ENCODE measurements at regions not wholly inside any gene's neighbourhood (a gene's known extent, or its start where the extent isn't known, plus 50 kb on each side); places are given as distances from the start of the nearest gene placed in this dataset.
A peak's percentile ranks its signal among the peaks of the same experiment; 100 is the strongest.

DNA sequence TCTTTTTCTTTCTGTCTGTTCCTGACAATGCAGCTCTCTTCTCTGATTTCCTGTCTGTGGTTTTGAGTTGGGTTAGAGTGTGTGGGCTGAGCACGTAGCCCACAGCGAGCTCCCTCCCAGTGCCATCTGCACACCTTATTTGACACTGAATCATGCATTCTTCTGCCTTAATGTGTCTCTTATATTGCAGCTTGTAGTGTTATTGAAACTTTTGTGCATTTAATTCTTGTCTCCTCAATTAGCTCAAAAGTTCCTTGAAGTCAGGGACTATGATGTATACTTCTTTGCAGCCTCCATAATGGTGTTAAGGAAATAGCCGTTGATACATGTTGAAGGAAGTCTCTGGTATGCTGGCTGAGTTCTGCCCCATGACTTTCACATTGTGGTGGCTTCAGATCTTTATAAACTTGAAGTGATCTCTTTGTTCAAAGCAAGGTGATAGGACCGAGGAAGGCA is 576.2 kb upstream of the CLINT1 start:
- H2AFZ ChIP-seq (ENCODE audit: low read length): no peak overlapping the region
- peak overlapping the region; percentile 7; the same call in 1 of the 2 replicates for H3K9ac ChIP-seq (ENCODE audit: low read length)
- H3K9me2 ChIP-seq (ENCODE audit: low read depth, low read length): no peaks in the 10 kb centered on the region
- TF ChIP-seq, protein P1, sequence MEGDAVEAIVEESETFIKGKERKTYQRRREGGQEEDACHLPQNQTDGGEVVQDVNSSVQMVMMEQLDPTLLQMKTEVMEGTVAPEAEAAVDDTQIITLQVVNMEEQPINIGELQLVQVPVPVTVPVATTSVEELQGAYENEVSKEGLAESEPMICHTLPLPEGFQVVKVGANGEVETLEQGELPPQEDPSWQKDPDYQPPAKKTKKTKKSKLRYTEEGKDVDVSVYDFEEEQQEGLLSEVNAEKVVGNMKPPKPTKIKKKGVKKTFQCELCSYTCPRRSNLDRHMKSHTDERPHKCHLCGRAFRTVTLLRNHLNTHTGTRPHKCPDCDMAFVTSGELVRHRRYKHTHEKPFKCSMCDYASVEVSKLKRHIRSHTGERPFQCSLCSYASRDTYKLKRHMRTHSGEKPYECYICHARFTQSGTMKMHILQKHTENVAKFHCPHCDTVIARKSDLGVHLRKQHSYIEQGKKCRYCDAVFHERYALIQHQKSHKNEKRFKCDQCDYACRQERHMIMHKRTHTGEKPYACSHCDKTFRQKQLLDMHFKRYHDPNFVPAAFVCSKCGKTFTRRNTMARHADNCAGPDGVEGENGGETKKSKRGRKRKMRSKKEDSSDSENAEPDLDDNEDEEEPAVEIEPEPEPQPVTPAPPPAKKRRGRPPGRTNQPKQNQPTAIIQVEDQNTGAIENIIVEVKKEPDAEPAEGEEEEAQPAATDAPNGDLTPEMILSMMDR (IDR thresholded peaks at IDR 0.05; ENCODE audit: low read length): no peak
- no peak for TF ChIP-seq EZH2 (IDR thresholded peaks at IDR 0.05; ENCODE audit: borderline replicate concordance, low read length)
- H3K36me3 ChIP-seq (ENCODE audit: insufficient read depth, low read length): no peaks in the 10 kb centered on the region
- peak overlapping the region; percentile 91 for H3K27ac ChIP-seq (ENCODE audit: low read depth, low read length, poor library complexity, severe bottlenecking)
- H3K4me2 ChIP-seq (ENCODE audit: low read length): peak overlapping the region; percentile 30
- H3K4me1 ChIP-seq (ENCODE audit: insufficient read depth, low read length, severe bottlenecking): peaks cover 67% of the 10 kb centered on the region
- H3K9me3 ChIP-seq (ENCODE audit: low read length): no peaks in the 10 kb centered on the region
- H3K79me2 ChIP-seq (ENCODE audit: insufficient read depth, low read length): no peaks in the 10 kb centered on the region
- no peak overlapping the region for H3K4me3 ChIP-seq (ENCODE audit: low read depth, low read length, poor library complexity, severe bottlenecking)
- H3F3A ChIP-seq (ENCODE audit: insufficient read depth, low read length): no peaks in the 10 kb centered on the region
- no peaks in the 10 kb centered on the region for H4K20me1 ChIP-seq (ENCODE audit: insufficient read depth, low read length)
- no peaks in the 10 kb centered on the region for H3K27me3 ChIP-seq (ENCODE audit: insufficient read depth, low read length)

- Histone ChIP-seq H3K9ac (ENCODE audit: low read length) (peak overlapping the region; percentile 7; the same call in 1 of the 2 replicates), H3K4me2 (ENCODE audit: low read length) (peak overlapping the region; percentile 30)
These were observed 575.8 kb upstream of the CLINT1 start for GRCh38 chr5:158434749-158435148.

GRCh38 chr5:158433634-158434033 is 574.7 kb upstream of the CLINT1 start:
- Histone ChIP-seq H3K27ac (ENCODE audit: low read depth, low read length, poor library complexity, severe bottlenecking) (no peak overlapping the region), H4K20me1 (ENCODE audit: insufficient read depth, low read length) (no peaks in the 10 kb centered on the region), H3K4me2 (ENCODE audit: low read length) (no peak overlapping the region), H3K27me3 (ENCODE audit: insufficient read depth, low read length) (no peaks in the 10 kb centered on the region), H3K4me1 (ENCODE audit: insufficient read depth, low read length, severe bottlenecking) (peaks cover 74% of the 10 kb centered on the region), H3K4me3 (ENCODE audit: low read depth, low read length, poor library complexity, severe bottlenecking) (no peak overlapping the region), H3K9me2 (ENCODE audit: low read depth, low read length) (no peaks in the 10 kb centered on the region), H3K36me3 (ENCODE audit: insufficient read depth, low read length) (no peaks in the 10 kb centered on the region), H2AFZ (ENCODE audit: low read length) (no peak overlapping the region), H3K79me2 (ENCODE audit: insufficient read depth, low read length) (no peaks in the 10 kb centered on the region), H3K9me3 (ENCODE audit: low read length) (no peaks in the 10 kb centered on the region), H3K9ac (ENCODE audit: low read length) (no peak overlapping the region), H3F3A (ENCODE audit: insufficient read depth, low read length) (no peaks in the 10 kb centered on the region)
- TF ChIP-seq, protein P1 (IDR thresholded peaks at IDR 0.05; ENCODE audit: low read length): no peak
- TF ChIP-seq EZH2 (IDR thresholded peaks at IDR 0.05; ENCODE audit: borderline replicate concordance, low read length): no peak

More at GRCh38 chr5:158434749-158435148, 575.8 kb upstream of the CLINT1 start:
- Histone ChIP-seq H3K9me3 (ENCODE audit: low read length) (no peaks in the 10 kb centered on the region), H3K4me1 (ENCODE audit: insufficient read depth, low read length, severe bottlenecking) (peaks cover 71% of the 10 kb centered on the region), H3K27me3 (ENCODE audit: insufficient read depth, low read length) (no peaks in the 10 kb centered on the region), H2AFZ (ENCODE audit: low read length) (no peak overlapping the region), H3K27ac (ENCODE audit: low read depth, low read length, poor library complexity, severe bottlenecking) (peak overlapping the region; percentile 91), H3K36me3 (ENCODE audit: insufficient read depth, low read length) (no peaks in the 10 kb centered on the region), H3K79me2 (ENCODE audit: insufficient read depth, low read length) (no peaks in the 10 kb centered on the region), H3F3A (ENCODE audit: insufficient read depth, low read length) (no peaks in the 10 kb centered on the region), H4K20me1 (ENCODE audit: insufficient read depth, low read length) (no peaks in the 10 kb centered on the region), H3K9me2 (ENCODE audit: low read depth, low read length) (no peaks in the 10 kb centered on the region), H3K4me3 (ENCODE audit: low read depth, low read length, poor library complexity, severe bottlenecking) (no peak overlapping the region)
- no peak for TF ChIP-seq EZH2 (IDR thresholded peaks at IDR 0.05; ENCODE audit: borderline replicate concordance, low read length)
- TF ChIP-seq, protein P1 (IDR thresholded peaks at IDR 0.05; ENCODE audit: low read length): no peak
